Hepatocyte (in vitro differentiated cells): ENCODE measurements at regions not wholly inside any gene's neighbourhood (a gene's known extent, or its start where the extent isn't known, plus 50 kb on each side); places are given as distances from the start of the nearest gene placed in this dataset.

ENCODE experiments used
- EZH2 ChIP-seq: fragments of 200-600 bp; sonication (generic); IDR thresholded peaks from 2 replicates; pipeline ENCODE4 v1.6.1; 2016; ENCODE audit warnings: antibody characterized with exemption, mild to moderate bottlenecking, borderline replicate concordance
- EZH2phosphoT487 ChIP-seq: fragments of 200-600 bp; sonication (generic); IDR thresholded peaks from one replicate; pipeline ENCODE4 v1.6.1; 2018; ENCODE audit warnings: antibody characterized with exemption, mild to moderate bottlenecking, low read depth, moderate library complexity; ENCODE audit not compliant: unreplicated experiment, severe bottlenecking
- TF ChIP-seq, protein P1 (sequence below): fragments of 200-600 bp; sonication (generic); IDR thresholded peaks from 2 replicates; pipeline ENCODE4 v1.5.1; 2016; ENCODE audit warnings: antibody characterized with exemption, mild to moderate bottlenecking; ENCODE audit not compliant: poor library complexity

DNA sequence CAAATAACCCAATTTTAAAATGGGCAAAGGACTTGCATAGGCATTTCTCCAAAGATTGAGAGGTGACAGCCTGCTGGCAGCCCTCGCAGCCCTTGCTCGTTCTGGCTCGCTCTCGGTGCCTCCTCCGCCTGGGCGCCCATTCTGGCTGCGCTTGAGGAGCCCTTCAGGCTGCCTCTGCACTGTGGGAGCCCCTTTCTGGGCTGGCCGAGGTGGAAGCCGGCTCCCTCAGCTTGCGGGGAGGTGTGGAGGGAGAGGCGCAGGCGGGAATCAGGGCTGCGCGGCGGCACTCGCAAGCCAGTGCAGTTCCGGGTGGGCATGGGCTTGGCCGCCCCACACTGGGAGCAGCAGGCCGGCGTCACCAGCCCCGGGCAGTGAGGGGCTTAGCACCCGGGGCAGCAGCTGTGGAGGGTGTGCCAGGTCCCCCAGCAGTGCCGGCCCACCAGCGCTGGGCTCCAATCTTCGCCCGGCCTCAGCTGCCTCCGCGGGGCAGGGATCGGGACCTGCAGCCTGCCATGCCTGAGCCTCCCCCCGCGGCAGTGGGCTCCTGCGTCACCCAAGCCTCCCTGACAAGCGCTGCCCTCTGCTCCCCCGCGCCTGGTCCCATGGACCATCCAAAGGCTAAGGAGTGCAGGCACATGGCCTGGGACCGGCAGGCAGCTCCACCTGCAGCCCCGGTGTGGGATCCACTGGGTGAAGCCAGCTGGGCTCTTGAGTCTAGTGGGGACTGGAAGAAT is 54.0 kb upstream of the GALNT17 start:
- TF ChIP-seq, protein P1, sequence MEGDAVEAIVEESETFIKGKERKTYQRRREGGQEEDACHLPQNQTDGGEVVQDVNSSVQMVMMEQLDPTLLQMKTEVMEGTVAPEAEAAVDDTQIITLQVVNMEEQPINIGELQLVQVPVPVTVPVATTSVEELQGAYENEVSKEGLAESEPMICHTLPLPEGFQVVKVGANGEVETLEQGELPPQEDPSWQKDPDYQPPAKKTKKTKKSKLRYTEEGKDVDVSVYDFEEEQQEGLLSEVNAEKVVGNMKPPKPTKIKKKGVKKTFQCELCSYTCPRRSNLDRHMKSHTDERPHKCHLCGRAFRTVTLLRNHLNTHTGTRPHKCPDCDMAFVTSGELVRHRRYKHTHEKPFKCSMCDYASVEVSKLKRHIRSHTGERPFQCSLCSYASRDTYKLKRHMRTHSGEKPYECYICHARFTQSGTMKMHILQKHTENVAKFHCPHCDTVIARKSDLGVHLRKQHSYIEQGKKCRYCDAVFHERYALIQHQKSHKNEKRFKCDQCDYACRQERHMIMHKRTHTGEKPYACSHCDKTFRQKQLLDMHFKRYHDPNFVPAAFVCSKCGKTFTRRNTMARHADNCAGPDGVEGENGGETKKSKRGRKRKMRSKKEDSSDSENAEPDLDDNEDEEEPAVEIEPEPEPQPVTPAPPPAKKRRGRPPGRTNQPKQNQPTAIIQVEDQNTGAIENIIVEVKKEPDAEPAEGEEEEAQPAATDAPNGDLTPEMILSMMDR: no peak
- TF ChIP-seq EZH2phosphoT487: no peak
- TF ChIP-seq EZH2: no peak
